MM.1S (cell line): ENCODE measurements at regions not wholly inside any gene's neighbourhood (a gene's known extent, or its start where the extent isn't known, plus 50 kb on each side); places are given as distances from the start of the nearest gene placed in this dataset.
"Not testable (repeated sequence)": the region's sequence is repeated elsewhere in the genome, so short reads cannot be mapped to it uniquely, and the experiment has no call there.

ENCODE experiments used
- DNase-seq: peaks from one replicate; pipeline ENCODE4 v3.0.0-alpha.2; 2015
- H2AFZ ChIP-seq: fragments of 300-600 bp; sonication (generic); 2 replicates; pipeline ENCODE4 v1.6.0; 2016; ENCODE audit warnings: antibody characterized with exemption, low read length
- H3F3A ChIP-seq: fragments of 300-600 bp; sonication (generic); 2 replicates; pipeline ENCODE4 v1.6.1; 2016; ENCODE audit warnings: mild to moderate bottlenecking, antibody characterized with exemption, low read length, moderate library complexity, mixed read lengths; ENCODE audit not compliant: insufficient read depth
- H3K27ac ChIP-seq: fragments of 300-600 bp; sonication (generic); 2 replicates; pipeline ENCODE4 v1.5.1; 2016; ENCODE audit warnings: mild to moderate bottlenecking, low read length
- H3K27me3 ChIP-seq: fragments of 300-600 bp; sonication (generic); replicated peaks from 2 replicates; pipeline ENCODE4 v1.6.0; 2016; ENCODE audit warnings: low read length; ENCODE audit not compliant: insufficient read depth
- H3K36me3 ChIP-seq: fragments of 300-600 bp; sonication (generic); replicated peaks from 2 replicates; pipeline ENCODE4 v1.6.1; 2016; ENCODE audit warnings: mild to moderate bottlenecking, low read length, mixed read lengths; ENCODE audit not compliant: insufficient read depth
- H3K4me1 ChIP-seq: fragments of 300-600 bp; sonication (generic); 2 replicates; pipeline ENCODE4 v1.6.1; 2016; ENCODE audit warnings: low read length, mixed read lengths
- H3K4me2 ChIP-seq: fragments of 300-600 bp; sonication (generic); 2 replicates; pipeline ENCODE4 v1.6.0; 2016; ENCODE audit warnings: low read depth, low read length
- H3K4me3 ChIP-seq: fragments of 300-600 bp; sonication (generic); 2 replicates; pipeline ENCODE4 v1.5.1; 2016; ENCODE audit warnings: low read length, mixed read lengths
- H3K79me2 ChIP-seq: fragments of 300-600 bp; sonication (generic); 2 replicates; pipeline ENCODE4 v1.6.1; 2016; ENCODE audit warnings: mixed run types, low read length, mixed read lengths
- H3K9ac ChIP-seq: fragments of 300-600 bp; sonication (generic); 2 replicates; pipeline ENCODE4 v1.6.1; 2016; ENCODE audit warnings: low read length, mixed read lengths
- H3K9me2 ChIP-seq: fragments of 300-600 bp; sonication (generic); replicated peaks from 2 replicates; pipeline ENCODE4 v1.6.1; 2016; ENCODE audit warnings: mild to moderate bottlenecking, low read length, mixed read lengths; ENCODE audit not compliant: insufficient read depth
- H3K9me3 ChIP-seq: fragments of 300-600 bp; sonication (generic); replicated peaks from 2 replicates; pipeline ENCODE4 v1.6.1; 2016; ENCODE audit warnings: mild to moderate bottlenecking, low read length, mixed read lengths; ENCODE audit not compliant: insufficient read depth
- H4K20me1 ChIP-seq: fragments of 300-600 bp; sonication (generic); 2 replicates; pipeline ENCODE4 v1.6.1; 2016; ENCODE audit warnings: mild to moderate bottlenecking, low read length, moderate library complexity, mixed read lengths; ENCODE audit not compliant: insufficient read depth

DNA sequence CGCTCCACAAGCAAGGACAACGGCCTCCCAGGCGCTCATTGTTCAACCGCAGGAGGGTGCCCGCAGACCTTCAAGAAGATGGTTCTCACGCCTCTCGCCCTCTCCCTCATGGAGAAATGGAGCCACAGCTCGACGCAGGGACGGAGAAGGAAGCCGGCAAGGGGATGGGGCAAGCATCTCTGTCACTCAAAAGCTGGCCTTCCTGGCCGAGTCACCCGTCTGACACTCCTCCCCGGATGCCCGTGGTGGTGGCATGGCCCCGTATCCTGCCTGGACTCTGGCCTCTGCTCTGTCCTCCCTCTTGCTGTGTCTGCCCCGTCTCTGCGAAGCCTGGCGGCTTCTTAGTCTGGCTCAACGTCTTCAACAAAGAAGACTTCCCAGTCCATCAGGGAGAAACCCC is 1405.7 kb upstream of the PCDH10 start:
- H3K4me3 ChIP-seq, H3F3A ChIP-seq, H4K20me1 ChIP-seq, DNase-seq, H3K4me2 ChIP-seq, H3K27me3 ChIP-seq, H3K4me1 ChIP-seq, H3K9ac ChIP-seq, H3K9me3 ChIP-seq, H3K36me3 ChIP-seq, H3K27ac ChIP-seq, H3K9me2 ChIP-seq, H2AFZ ChIP-seq, H3K79me2 ChIP-seq: not testable (repeated sequence)

DNA sequence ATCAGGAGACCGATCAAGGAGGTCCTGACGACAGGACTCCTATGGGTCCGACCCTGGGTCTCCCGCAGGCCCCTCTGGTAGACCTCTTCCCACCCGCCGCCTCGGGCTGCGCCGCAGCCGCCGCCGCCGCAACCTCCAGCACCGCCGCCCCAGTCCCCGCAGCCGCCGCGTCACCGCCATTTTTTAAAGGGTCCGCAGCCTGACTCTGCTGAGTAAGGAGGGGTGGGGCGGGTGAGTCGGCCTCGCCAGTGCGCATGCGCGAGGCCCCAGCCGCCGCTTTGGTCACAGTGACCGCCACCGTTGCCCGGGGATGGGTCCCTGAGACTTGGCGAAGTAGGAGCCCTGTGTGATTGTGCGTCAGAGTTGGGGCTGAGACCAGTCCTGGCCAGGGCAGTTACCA is 1401.9 kb upstream of the PCDH10 start:
- DNase-seq, H3K9me2 ChIP-seq, H3F3A ChIP-seq, H3K36me3 ChIP-seq, H4K20me1 ChIP-seq, H3K79me2 ChIP-seq, H2AFZ ChIP-seq, H3K9ac ChIP-seq, H3K4me2 ChIP-seq, H3K9me3 ChIP-seq, H3K27me3 ChIP-seq, H3K4me1 ChIP-seq, H3K4me3 ChIP-seq, H3K27ac ChIP-seq: not testable (repeated sequence)

DNA sequence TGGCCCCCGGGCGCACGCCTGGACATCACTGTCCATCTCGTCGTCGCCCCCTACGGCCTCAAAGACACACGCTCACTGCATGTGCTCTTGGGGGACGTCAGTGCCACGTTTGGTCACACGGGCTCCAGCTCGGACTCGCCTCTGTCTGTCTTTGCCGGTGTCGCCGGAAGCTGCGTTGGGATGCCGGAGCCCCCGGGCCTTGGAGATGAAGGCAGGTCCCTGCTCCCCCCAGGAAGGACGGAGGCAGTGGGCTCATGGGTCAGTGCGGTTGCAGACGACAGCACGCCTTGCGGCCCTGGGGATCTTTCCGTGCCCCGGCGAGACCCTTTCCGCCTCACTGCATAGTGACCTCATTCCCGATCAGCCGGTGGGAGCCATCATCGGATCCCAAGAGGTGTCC is 1399.9 kb upstream of the PCDH10 start:
- H3K4me1 ChIP-seq, H4K20me1 ChIP-seq, H3F3A ChIP-seq, DNase-seq, H2AFZ ChIP-seq, H3K9me3 ChIP-seq, H3K9ac ChIP-seq, H3K27ac ChIP-seq, H3K79me2 ChIP-seq, H3K9me2 ChIP-seq, H3K4me2 ChIP-seq, H3K27me3 ChIP-seq, H3K36me3 ChIP-seq, H3K4me3 ChIP-seq: not testable (repeated sequence)

DNA sequence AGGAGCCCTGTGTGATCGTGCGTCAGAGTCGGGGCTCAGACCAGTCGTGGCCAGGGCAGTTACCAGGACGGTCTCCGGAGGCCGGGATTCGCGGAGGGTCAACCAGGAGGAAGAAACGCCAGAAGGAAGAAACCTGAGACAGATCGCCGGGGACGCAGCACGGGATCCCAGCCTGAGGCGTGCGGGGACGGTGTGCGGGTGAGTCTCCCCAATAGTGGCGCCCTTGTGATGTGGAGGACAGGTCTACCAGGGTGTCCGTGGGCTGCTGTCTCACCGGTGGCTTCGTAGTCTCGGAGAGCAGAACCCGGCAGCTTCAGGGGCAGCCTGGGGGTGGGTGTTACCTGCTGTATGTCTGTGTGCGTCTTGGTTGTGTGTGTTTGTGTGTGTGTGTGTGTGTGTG is 1399.1 kb upstream of the PCDH10 start:
- not testable (repeated sequence) for H3K4me1 ChIP-seq, H3K27me3 ChIP-seq, H3K27ac ChIP-seq, H3K36me3 ChIP-seq, H3K9me2 ChIP-seq, H3F3A ChIP-seq, H3K4me3 ChIP-seq, H2AFZ ChIP-seq, H3K79me2 ChIP-seq, H3K4me2 ChIP-seq, H3K9me3 ChIP-seq, DNase-seq, H4K20me1 ChIP-seq, H3K9ac ChIP-seq

DNA sequence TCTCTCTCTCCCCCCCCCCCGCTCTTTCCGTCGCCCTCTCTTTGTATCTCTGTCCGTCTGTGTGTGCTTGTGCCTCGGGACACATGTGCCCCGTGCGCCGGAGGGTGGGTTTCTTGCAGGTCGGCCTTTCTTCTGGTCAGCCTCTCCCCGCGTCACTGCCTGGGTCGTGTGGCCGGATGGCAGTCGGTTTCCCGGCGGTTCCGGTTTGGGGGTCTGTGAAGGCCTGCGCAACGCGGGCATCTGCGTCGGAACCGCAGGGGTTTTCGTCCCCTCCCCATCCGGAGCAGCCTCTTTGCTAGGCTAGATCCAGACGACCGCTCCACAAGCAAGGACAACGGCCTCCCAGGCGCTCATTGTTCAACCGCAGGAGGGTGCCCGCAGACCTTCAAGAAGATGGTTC is 1398.6 kb upstream of the PCDH10 start:
- not testable (repeated sequence) for H4K20me1 ChIP-seq, H2AFZ ChIP-seq, H3K27ac ChIP-seq, H3K4me2 ChIP-seq, H3K4me1 ChIP-seq, H3F3A ChIP-seq, H3K79me2 ChIP-seq, DNase-seq, H3K9me2 ChIP-seq, H3K9me3 ChIP-seq, H3K27me3 ChIP-seq, H3K36me3 ChIP-seq, H3K9ac ChIP-seq, H3K4me3 ChIP-seq

DNA sequence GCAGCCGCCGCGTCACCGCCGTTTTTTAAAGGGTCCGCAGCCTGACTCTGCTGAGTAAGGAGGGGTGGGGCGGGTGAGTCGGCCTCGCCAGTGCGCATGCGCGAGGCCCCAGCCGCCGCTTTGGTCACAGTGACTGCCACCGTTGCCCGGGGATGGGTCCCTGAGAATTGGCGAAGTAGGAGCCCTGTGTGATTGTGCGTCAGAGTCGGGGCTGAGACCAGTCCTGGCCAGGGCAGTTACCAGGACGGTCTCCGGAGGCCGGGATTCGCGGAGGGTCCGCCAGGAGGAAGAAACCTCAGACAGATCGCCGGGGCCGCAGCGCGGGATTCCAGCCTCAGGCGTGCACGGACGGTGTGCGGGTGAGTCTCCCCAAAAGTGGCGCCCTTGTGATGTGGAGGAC is 1386.9 kb upstream of the PCDH10 start:
- DNase-seq, H3K4me3 ChIP-seq, H3K4me2 ChIP-seq, H3K27me3 ChIP-seq, H3K27ac ChIP-seq, H3K79me2 ChIP-seq, H3K9ac ChIP-seq, H3K9me2 ChIP-seq, H4K20me1 ChIP-seq, H3K36me3 ChIP-seq, H2AFZ ChIP-seq, H3F3A ChIP-seq, H3K9me3 ChIP-seq, H3K4me1 ChIP-seq: not testable (repeated sequence)
